ENCODE measurements at regions not wholly inside any gene's neighbourhood (a gene's known extent, or its start where the extent isn't known, plus 50 kb on each side); places are given as distances from the start of the nearest gene placed in this dataset.

GRCh38 chr2:59174536-59175243 is 933.6 kb upstream of the FANCL start:
- TF ChIP-seq POLR2A (IDR thresholded peaks at IDR 0.05) (no peak), CTCF (IDR thresholded peaks at IDR 0.05) (no peak)

Data from Peyer's patch (tissue), 4 donors.